ENCODE measurements at regions not wholly inside any gene's neighbourhood (a gene's known extent, or its start where the extent isn't known, plus 50 kb on each side); places are given as distances from the start of the nearest gene placed in this dataset.

DNA sequence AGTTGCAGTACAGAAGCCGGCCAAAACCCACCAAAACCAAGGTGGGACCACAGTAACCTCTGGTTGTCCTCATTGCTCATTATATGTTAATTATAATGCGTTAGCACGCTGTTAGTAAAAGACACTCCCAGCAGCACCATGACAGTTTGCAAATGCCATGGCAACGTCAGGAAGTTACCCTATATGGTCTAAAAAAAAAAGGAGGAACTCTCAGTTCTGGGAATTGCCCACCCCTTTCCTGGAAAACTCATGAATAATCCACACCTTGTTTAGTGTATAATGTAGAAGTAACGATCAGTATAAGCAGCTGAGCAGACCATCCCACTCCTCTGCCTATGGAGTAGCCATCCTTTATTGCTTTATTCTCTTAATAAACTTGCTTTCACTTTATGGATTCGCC is 148.6 kb upstream of the EXOC2 start:
- DNase-seq: no peak
- Histone ChIP-seq H2AFZ (ENCODE audit: insufficient read depth, low read depth, low read length, poor library complexity, severe bottlenecking) (no peak overlapping the region), H3K4me3 (replicated peaks in 1 of 3; ENCODE audit: low read depth in 2 of 3, low read length in 3 of 3) (no peak overlapping the region), H3K79me2 (ENCODE audit: insufficient read depth, low read length) (no peaks in the 10 kb centered on the region), H3K4me1 (ENCODE audit: control insufficient read depth in 1 of 2, insufficient read depth in 2 of 2, low read length in 2 of 2) (no peaks in the 10 kb centered on the region), H3K4me2 (replicated peaks; ENCODE audit: extremely low read depth, low read length, poor library complexity, severe bottlenecking) (no peak overlapping the region), H4K20me1 (ENCODE audit: insufficient read depth, low read length) (no peaks in the 10 kb centered on the region), H3K9me3 (replicated peaks in 1 of 2; ENCODE audit: control insufficient read depth in 1 of 2, insufficient read depth in 1 of 2, low read length in 2 of 2) (peaks cover 0 to 5% of the 10 kb centered on the region in 2 donors), H3K27ac (ENCODE audit: low read depth in 1 of 2, low read length in 2 of 2) (no peak overlapping the region), H3K36me3 (replicated peaks in 1 of 2; ENCODE audit: control insufficient read depth in 1 of 2, insufficient read depth in 2 of 2, low read length in 2 of 2) (no peaks in the 10 kb centered on the region), H3K27me3 (ENCODE audit: control insufficient read depth in 2 of 2, insufficient read depth in 2 of 2, low read length in 2 of 2) (no peaks in the 10 kb centered on the region), H3K9ac (ENCODE audit: insufficient read depth, low read length, poor library complexity, severe bottlenecking) (no peak overlapping the region)
- Mint-ChIP-seq H3K4me3 (no peak overlapping the region), H3K27ac (no peak overlapping the region), H3K9me3 (peaks cover 0 to 15% (median 8%) of the 10 kb centered on the region in 7 donors), H3K27me3 (ENCODE audit: low read depth in 3 of 3) (peaks cover 2 to 4% (median 4%) of the 10 kb centered on the region in 3 donors), H3K36me3 (no peaks in the 10 kb centered on the region), H3K4me1 (no peaks in the 10 kb centered on the region)
- intact Hi-C loops (cut with micrococcal nuclease): no loop called here
- WGBS (ENCODE audit: insufficient coverage): 86% methylated on average over 1 of the region's 6 CpGs
- TF ChIP-seq, protein P1, sequence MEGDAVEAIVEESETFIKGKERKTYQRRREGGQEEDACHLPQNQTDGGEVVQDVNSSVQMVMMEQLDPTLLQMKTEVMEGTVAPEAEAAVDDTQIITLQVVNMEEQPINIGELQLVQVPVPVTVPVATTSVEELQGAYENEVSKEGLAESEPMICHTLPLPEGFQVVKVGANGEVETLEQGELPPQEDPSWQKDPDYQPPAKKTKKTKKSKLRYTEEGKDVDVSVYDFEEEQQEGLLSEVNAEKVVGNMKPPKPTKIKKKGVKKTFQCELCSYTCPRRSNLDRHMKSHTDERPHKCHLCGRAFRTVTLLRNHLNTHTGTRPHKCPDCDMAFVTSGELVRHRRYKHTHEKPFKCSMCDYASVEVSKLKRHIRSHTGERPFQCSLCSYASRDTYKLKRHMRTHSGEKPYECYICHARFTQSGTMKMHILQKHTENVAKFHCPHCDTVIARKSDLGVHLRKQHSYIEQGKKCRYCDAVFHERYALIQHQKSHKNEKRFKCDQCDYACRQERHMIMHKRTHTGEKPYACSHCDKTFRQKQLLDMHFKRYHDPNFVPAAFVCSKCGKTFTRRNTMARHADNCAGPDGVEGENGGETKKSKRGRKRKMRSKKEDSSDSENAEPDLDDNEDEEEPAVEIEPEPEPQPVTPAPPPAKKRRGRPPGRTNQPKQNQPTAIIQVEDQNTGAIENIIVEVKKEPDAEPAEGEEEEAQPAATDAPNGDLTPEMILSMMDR (IDR thresholded peaks at IDR 0.05): no peak

DNA sequence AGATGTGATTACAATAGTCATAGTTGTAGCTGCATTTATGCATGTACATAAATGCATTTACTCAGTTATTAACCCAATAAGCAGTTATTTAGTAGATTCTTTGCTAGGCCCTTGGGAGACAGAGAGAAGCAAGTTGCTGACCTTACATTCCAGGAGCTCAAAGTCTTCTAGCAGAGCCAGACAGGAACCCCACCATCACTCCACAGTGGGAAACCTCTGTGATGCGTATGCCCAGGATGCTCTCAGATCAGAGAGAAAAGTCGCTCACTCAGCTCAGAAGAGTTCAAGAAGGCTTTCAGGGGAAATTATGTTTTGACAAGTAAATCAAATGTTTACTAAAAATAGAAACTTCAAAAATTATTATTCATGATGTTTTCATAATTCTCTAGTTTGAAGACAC is 146.3 kb upstream of the EXOC2 start:
- Histone ChIP-seq H3K27me3 (ENCODE audit: control insufficient read depth in 2 of 2, insufficient read depth in 2 of 2, low read length in 2 of 2) (no peaks in the 10 kb centered on the region), H3K9me3 (replicated peaks in 1 of 2; ENCODE audit: control insufficient read depth in 1 of 2, insufficient read depth in 1 of 2, low read length in 2 of 2) (peaks cover 3 to 7% of the 10 kb centered on the region in 2 donors), H3K9ac (ENCODE audit: insufficient read depth, low read length, poor library complexity, severe bottlenecking) (no peak overlapping the region), H3K79me2 (ENCODE audit: insufficient read depth, low read length) (no peaks in the 10 kb centered on the region), H3K4me2 (replicated peaks; ENCODE audit: extremely low read depth, low read length, poor library complexity, severe bottlenecking) (no peak overlapping the region), H3K27ac (ENCODE audit: low read depth in 1 of 2, low read length in 2 of 2) (no peak overlapping the region), H2AFZ (ENCODE audit: insufficient read depth, low read depth, low read length, poor library complexity, severe bottlenecking) (no peak overlapping the region), H3K36me3 (replicated peaks in 1 of 2; ENCODE audit: control insufficient read depth in 1 of 2, insufficient read depth in 2 of 2, low read length in 2 of 2) (no peaks in the 10 kb centered on the region), H3K4me3 (replicated peaks in 1 of 3; ENCODE audit: low read depth in 2 of 3, low read length in 3 of 3) (no peak overlapping the region), H3K4me1 (ENCODE audit: control insufficient read depth in 1 of 2, insufficient read depth in 2 of 2, low read length in 2 of 2) (no peaks in the 10 kb centered on the region), H4K20me1 (ENCODE audit: insufficient read depth, low read length) (no peaks in the 10 kb centered on the region)
- intact Hi-C loops (cut with micrococcal nuclease): no loop called here
- H3K36me3 Mint-ChIP-seq: no peaks in the 10 kb centered on the region
- H3K27ac Mint-ChIP-seq: no peak overlapping the region
- H3K4me1 Mint-ChIP-seq: no peaks in the 10 kb centered on the region
- no peak for DNase-seq
- no peak overlapping the region for H3K4me3 Mint-ChIP-seq
- peaks cover 2 to 4% (median 4%) of the 10 kb centered on the region in 3 donors for H3K27me3 Mint-ChIP-seq (ENCODE audit: low read depth in 3 of 3)
- no CpG with 5 or more reads among the region's 2 CpGs for WGBS (ENCODE audit: insufficient coverage)
- H3K9me3 Mint-ChIP-seq: peaks cover 2 to 18% (median 10%) of the 10 kb centered on the region in 7 donors
- TF ChIP-seq, protein P1 (IDR thresholded peaks at IDR 0.05): no peak
